ENCODE measurements at regions not wholly inside any gene's neighbourhood (a gene's known extent, or its start where the extent isn't known, plus 50 kb on each side); places are given as distances from the start of the nearest gene placed in this dataset.

DNA sequence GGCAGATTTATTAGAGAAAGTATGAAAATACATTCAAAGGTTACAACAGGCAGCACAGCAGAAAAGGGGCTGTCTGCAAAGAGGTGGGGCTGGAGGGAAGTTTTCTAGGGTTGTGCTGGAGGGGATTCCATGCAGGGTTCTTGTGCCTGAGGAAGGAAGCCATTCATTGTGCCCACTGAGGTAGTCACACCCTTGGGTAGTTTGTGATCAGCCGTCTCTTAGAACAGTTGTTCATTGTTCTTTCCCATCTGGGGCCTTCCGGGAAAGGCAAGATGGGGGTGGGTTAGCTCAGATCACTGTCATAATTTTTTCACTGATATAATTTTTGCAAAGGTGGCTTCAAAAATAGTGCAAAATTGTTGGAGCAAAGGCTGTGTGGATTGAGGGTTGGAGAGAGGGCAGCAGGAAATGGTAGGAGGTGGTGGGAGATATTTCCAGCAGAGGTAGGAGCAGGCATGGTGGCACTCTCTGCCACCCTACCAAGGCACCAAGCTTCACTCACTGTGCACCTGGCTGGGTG lies 80.5 kb upstream of the GPR6 start:
- TF ChIP-seq EZH2 (IDR thresholded peaks at IDR 0.05; ENCODE audit: insufficient read depth, poor library complexity, severe bottlenecking) (no peak), EZH2phosphoT487 (IDR thresholded peaks at IDR 0.05; ENCODE audit: insufficient read depth, low read depth) (no peak)

Measured in GM23248 (cell line).